CD4-positive, alpha-beta T cell treated with Interleukin-17A for 1 hour (primary cell): ENCODE measurements at regions not wholly inside any gene's neighbourhood (a gene's known extent, or its start where the extent isn't known, plus 50 kb on each side); places are given as distances from the start of the nearest gene placed in this dataset.

Experiments
- DNase-seq: peaks from one replicate; pipeline ENCODE4 v3.0.0-alpha.2; 2020

GRCh38 chr3:188940573-188940932 lies 231.2 kb upstream of the TPRG1 start:
- DNase-seq, result no peak

- DNase-seq, result no peak
These were observed 230.7 kb upstream of the TPRG1 start for GRCh38 chr3:188941103-188941502.

GRCh38 chr3:188942191-188942590 lies 229.6 kb upstream of the TPRG1 start:
- DNase-seq, result no peak

- DNase-seq, result no peak
These were observed 228.2 kb upstream of the TPRG1 start for GRCh38 chr3:188943591-188943990.

GRCh38 chr3:188944108-188944507 lies 227.7 kb upstream of the TPRG1 start:
- DNase-seq, result no peak

GRCh38 chr3:188946351-188947240 lies 225.2 kb upstream of the TPRG1 start:
- DNase-seq, result no peak

GRCh38 chr3:188947401-188948280 lies 224.1 kb upstream of the TPRG1 start:
- no peak for DNase-seq

GRCh38 chr3:188948281-188948996 lies 223.3 kb upstream of the TPRG1 start:
- DNase-seq, result no peak

GRCh38 chr3:188948997-188949389 lies 222.8 kb upstream of the TPRG1 start:
- peak; percentile 9 for DNase-seq

- no peak for DNase-seq
These were observed 222.3 kb upstream of the TPRG1 start for GRCh38 chr3:188949456-188949855.

- DNase-seq, result no peak
These were observed 221.8 kb upstream of the TPRG1 start for GRCh38 chr3:188949996-188950395.

GRCh38 chr3:188950832-188951489 lies 220.8 kb upstream of the TPRG1 start:
- DNase-seq, result peak; percentile 22

GRCh38 chr3:188951734-188952133 lies 220.0 kb upstream of the TPRG1 start:
- DNase-seq, result no peak

- DNase-seq, result peak; percentile 80
These were observed 217.1 kb upstream of the TPRG1 start for GRCh38 chr3:188954590-188955208.

GRCh38 chr3:188955919-188956318 lies 215.9 kb upstream of the TPRG1 start:
- DNase-seq, result no peak

GRCh38 chr3:188956839-188957489 lies 214.8 kb upstream of the TPRG1 start:
- DNase-seq, result peak; percentile 55

- no peak for DNase-seq
These were observed 212.8 kb upstream of the TPRG1 start for GRCh38 chr3:188959013-188959412.

- no peak for DNase-seq
These were observed 209.2 kb upstream of the TPRG1 start for GRCh38 chr3:188962253-188963247.

- no peak for DNase-seq
These were observed 206.8 kb upstream of the TPRG1 start for GRCh38 chr3:188964957-188965356.

- DNase-seq, result no peak
These were observed 199.5 kb upstream of the TPRG1 start for GRCh38 chr3:188972310-188972709.
